ENCODE measurements at regions not wholly inside any gene's neighbourhood (a gene's known extent, or its start where the extent isn't known, plus 50 kb on each side); places are given as distances from the start of the nearest gene placed in this dataset.

DNA sequence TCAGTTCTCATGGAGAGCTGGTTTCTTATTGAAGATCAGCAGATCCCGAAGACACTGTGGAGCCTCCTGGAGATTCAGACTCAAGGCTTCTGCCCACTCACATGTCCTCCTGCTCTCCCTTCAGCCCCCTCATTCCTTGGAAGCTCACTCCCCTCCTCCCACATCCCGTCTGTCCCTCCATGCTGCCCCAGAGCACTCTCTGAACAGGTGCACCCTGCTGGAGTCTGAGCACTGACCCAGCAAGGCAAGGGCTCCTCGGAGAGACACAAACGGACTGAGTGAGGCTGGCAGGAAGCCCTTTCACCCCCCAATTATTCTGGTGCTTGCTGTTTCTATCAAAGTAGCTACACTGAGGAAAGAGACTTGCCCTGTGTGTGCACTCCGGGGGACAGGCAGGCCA lies 374.0 kb downstream of the UQCRFS1 start:
- TF ChIP-seq, protein P1, sequence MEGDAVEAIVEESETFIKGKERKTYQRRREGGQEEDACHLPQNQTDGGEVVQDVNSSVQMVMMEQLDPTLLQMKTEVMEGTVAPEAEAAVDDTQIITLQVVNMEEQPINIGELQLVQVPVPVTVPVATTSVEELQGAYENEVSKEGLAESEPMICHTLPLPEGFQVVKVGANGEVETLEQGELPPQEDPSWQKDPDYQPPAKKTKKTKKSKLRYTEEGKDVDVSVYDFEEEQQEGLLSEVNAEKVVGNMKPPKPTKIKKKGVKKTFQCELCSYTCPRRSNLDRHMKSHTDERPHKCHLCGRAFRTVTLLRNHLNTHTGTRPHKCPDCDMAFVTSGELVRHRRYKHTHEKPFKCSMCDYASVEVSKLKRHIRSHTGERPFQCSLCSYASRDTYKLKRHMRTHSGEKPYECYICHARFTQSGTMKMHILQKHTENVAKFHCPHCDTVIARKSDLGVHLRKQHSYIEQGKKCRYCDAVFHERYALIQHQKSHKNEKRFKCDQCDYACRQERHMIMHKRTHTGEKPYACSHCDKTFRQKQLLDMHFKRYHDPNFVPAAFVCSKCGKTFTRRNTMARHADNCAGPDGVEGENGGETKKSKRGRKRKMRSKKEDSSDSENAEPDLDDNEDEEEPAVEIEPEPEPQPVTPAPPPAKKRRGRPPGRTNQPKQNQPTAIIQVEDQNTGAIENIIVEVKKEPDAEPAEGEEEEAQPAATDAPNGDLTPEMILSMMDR (conservative IDR thresholded peaks at IDR 0.05): no peak
- TF ChIP-seq EZH2 (IDR thresholded peaks at IDR 0.05; ENCODE audit: low read depth): no peak

Measured in PC-9 (cell line).